ENCODE measurements at regions not wholly inside any gene's neighbourhood (a gene's known extent, or its start where the extent isn't known, plus 50 kb on each side); places are given as distances from the start of the nearest gene placed in this dataset.

DNA sequence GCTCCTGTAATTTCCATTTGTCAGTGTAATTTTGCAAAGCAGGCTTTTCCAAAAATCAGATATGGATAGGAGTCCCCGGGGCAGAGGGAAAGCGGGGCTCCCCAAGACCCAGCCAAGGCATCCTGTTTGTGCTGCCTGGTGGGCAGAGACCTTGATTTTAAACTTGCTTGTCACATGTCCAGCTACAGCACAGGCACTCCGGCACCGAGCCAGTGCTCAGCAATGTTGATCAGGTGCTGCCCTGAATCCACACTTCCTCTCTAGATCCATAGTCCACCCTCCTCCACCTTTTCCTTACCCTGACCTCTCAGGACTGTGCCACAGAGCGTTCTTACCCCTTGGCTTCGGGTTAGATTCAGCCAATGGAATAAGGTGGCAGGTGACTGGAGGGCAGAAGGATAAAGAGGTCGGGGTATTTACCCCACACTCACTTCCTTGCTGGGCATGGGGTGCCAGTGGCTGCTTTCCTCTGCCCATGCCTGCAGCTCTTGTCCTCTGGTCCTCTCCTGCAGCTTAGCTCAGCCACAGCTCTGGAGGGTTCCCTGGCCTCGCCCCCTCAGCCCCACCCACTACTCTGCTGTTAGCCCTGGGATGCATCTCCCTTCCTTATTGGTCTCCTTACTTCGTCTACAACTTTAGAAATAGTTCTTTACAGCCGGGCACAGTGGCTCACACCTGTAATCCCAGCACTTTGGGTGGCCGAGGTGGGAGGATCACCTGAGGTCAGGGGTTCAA, 80.1 kb downstream of the IRF2BPL start:
- DNase-seq = no peak

GRCh38 chr14:76947838-76948184, 80.7 kb downstream of the IRF2BPL start:
- DNase-seq = no peak

GRCh38 chr14:76947078-76947837, 81.2 kb downstream of the IRF2BPL start:
- DNase-seq = peak; percentile 95

GRCh38 chr14:76946753-76947077, 81.8 kb downstream of the IRF2BPL start:
- no peak for DNase-seq

GRCh38 chr14:76943072-76943471, 85.4 kb downstream of the IRF2BPL start:
- no peak for DNase-seq

DNA sequence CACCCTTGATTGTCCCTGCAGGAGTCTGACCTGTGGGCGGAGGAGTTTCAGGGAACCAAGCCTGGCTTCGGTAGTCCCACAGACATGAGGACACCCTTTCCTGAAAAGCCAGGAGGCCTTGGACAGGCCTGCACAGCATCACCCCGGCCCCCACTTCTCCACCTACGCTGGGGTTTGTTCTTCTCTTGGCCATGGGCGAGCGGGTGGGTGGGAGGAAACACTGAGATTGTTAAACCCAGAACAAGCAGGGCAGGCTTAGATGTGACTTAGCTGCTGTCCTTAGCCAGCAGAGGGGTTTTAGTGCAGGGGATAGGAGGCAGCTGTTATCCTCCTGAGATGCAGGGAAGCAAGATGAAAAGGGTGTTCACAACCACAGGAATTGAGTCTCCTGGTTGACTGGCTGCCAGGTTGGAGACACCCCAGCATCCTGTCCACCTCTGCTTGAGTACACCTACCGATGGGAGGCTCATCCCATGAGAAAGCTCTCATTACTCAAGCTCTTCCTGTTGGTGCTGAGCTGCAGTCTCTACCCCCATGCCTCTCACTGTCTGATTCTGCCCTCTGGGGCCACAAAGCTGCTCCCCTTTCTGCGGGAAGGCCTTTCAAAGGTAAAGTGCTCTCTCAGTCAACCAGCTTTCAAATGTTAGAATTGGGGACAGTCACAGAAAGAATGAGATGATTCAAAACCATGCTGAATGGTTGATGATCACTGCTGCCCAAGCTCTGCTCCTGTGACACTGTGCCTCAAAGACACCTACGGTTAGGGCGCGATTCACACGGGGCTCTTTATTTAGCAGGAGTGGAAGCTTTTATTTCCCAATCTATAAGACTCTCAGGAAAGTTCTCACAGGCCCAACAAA, 86.3 kb downstream of the IRF2BPL start:
- no peak for DNase-seq

GRCh38 chr14:76941544-76941943, 87.0 kb downstream of the IRF2BPL start:
- DNase-seq = no peak

- DNase-seq = no peak
Observed at GRCh38 chr14:76940021-76940760, 88.3 kb downstream of the IRF2BPL start.

DNA sequence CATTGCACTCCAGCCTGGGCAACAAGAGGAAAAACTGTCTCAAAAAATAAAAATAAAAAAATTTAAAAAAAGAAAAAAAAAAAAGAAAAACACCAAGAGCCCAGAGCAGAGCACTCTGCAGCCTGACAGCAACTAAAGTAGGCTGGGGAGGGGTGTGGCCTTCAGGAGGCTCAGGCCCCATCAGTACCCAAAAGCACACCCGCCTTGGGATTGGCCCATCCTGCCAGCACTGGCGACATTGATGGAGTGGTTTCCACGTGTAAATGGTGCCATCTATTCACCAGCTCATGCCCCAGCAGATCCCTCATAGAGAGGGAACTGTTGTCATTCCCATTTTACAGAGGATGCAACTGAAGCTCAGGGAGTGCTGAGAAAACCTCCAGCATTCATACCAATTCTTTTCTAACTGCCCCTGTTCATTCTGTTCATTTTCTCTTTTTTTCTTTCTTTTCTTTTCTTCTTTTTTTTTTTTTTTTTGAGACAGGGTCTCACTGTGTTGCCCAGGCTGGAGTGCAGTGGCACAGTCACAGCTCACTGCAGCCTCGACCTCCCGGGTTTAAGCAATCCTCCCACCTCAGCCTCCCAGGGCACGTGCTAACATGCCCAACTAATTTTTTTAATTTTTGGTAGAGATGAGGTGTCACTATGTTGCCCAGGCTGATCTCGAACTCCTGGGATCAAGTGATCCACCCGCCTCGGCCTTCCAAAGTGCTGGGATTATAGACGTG, 89.3 kb downstream of the IRF2BPL start:
- DNase-seq = no peak

DNA sequence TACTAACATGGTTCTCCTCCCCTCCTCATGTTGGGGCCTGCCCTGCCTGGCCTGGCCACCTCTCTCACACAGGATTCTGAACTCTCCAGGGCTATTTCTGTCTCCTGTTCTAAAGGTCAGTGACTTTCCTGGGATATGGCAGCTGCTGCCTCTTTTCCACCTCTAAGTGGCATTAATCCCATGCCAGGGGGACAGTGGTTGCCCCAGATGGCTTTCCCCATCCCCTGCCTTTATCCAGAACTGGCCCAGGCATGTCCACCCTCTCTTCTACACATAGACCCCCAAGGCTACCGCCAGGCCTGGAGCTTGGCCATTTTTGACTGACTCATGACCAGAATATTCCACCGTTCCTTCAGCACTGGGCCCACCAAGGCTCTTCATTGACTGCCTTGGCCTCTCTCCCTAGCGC, 90.4 kb downstream of the IRF2BPL start:
- DNase-seq = no peak

GRCh38 chr14:76937181-76938091, 91.1 kb downstream of the IRF2BPL start:
- DNase-seq = peak; percentile 72 to 81

DNA sequence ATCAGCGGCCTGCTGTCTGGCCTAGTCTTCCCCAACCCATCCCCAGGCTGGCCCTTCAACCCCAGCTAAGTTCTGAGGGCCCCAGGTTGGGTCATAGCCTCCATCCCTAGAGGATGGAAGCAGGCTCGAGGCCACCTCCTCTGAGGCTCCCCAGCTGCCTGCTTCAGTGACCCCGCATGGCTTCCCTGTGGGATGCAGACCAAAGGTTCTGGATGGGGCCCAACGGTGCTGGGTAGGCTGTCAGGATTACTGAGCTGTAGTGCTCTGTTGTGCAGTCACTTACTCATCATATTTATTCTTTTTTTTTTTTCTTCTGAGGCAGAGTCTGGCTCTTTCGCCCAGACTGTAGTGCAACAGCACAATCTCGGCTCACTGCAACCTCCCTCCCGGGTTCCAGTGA, 92.0 kb downstream of the IRF2BPL start:
- DNase-seq = no peak

DNA sequence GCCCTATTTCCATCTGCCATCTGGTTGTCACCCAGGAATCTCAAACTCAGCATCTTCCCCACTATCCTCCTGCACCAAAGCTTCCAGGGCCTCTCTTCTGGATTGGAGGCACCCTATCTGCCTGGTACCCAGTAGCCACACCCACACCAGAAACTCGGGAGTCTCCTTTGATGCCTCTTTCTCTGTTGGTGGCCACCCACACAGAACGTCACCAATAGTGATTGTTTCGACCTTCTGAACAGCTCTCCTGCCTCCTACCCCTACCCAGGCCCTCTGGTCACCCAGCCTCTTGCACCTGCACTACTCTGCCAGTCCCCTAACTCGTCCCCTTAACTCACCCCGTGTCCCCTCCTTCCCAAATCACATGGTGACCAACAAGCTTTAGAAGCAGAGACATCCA, 95.0 kb downstream of the IRF2BPL start:
- DNase-seq = no peak

DNA sequence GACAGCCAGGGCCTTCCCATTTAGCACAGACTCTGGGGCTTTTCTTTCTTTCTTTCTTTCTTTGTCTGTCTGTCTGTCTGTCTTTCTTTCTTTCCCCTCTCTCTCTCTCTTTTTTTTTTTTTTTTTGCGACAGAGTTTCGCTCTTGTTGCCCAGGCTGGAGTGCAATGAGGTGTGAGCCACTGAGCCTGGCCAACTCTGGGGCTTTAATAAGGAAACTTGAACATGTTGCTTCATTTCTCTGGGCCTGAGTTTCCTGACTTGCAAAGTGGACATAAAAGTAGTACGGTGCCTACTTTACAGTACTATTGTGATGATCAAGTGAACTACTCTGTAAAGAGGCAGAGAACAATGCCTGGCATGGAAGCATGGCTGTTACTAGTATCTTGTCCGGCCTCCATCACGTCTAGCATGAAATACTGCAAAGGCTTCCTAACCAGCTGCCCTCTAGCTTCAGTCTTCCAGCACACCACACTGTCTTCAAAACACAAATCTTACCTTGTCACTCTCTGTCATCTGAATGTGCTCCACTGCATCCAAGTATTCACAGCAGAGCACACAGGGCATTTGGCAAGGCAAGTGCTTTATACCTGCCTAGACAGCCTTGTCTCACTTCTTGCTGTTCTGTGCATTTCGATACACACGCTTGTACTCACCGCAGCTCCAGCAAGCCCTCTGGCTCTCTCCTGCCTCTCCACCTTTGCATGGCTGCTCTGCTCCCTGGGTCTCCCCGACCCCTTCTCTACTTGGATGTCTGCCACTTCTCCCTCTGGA, 96.7 kb downstream of the IRF2BPL start:
- DNase-seq = no peak

- no peak for DNase-seq
Observed at GRCh38 chr14:76930549-76930948, 98.0 kb downstream of the IRF2BPL start.

DNA sequence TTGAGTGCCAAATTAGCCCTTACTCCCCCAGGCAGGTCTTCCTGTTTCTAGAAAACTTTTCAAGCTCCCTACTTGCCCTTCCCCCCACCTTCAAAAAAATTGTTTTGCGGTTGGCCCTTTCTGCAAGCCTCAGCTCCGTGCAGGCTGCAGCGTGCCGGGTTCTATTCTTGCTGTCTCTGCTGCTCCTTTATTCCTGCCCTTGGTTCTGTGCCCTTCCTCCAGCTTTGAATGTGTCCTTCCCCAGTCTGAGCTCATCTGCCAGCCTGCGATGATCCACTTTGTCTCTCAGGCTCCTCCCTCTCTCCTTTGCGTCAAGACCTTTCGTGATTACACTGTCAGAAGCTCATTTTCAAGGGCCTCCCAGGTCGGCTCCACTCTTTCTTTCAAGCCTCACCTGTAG, 98.6 kb downstream of the IRF2BPL start:
- peak; percentile 44 to 69 for DNase-seq

GRCh38 chr14:76927971-76928700, 100.4 kb downstream of the IRF2BPL start:
- DNase-seq = no peak

GRCh38 chr14:76926521-76927251, 100.5 kb downstream of the LRRC74A start:
- no peak for DNase-seq

DNA sequence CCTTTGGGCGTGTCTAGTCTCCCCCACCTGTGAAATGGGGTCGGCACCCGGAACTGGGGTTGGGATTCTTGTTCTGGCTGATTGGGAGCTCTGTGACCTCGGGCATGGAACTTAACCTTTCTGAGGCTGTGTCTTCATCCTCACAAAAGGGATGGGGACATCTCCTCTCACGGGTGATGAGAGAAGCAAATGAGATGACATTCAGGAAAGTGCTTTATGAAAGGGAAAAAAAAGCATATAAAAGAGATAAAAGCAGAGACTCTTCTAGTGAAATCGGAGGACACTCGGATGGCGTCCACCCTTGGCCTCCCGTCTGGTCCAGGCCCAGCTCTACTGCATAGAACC, 98.9 kb downstream of the LRRC74A start:
- DNase-seq = no peak
